HT-29 (cell line): ENCODE measurements at regions not wholly inside any gene's neighbourhood (a gene's known extent, or its start where the extent isn't known, plus 50 kb on each side); places are given as distances from the start of the nearest gene placed in this dataset.

Source experiments
- DNase-seq: peaks from one replicate; pipeline ENCODE4 v3.0.0-alpha.2; 2015; ENCODE audit warnings: low spot score

GRCh38 chr16:86016201-86016965, 117.4 kb downstream of the IRF8 start:
- DNase-seq, result peak; percentile 54

GRCh38 chr16:86018071-86018470, 119.1 kb downstream of the IRF8 start:
- DNase-seq, result no peak

GRCh38 chr16:86018487-86018886, 119.5 kb downstream of the IRF8 start:
- DNase-seq, result no peak

DNA sequence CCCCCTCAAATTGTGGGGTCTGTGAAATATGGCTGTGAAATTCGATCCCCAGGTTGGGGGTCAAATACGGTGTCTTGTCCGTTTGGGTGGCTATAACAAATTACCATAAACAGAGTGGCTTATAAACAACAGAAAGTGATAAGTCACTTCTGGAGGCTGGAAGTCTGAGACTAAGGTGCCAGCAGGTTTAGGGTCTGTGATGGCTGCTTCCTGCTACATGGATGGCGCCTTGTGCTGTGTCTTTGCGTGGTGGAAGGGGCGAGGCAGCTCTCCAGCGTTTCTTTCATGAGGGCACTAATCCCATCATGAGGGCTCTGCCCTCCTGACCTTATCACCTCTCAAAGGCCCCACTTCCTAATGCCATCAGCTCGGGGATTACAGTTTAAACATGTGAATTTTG, 120.0 kb downstream of the IRF8 start:
- no peak for DNase-seq

- no peak for DNase-seq
Measured at GRCh38 chr16:86019446-86020047, 120.6 kb downstream of the IRF8 start.

GRCh38 chr16:86020971-86021370, 122.0 kb downstream of the IRF8 start:
- DNase-seq, result no peak

GRCh38 chr16:86022381-86022960, 123.5 kb downstream of the IRF8 start:
- no peak for DNase-seq

- DNase-seq, result no peak
Measured at GRCh38 chr16:86024210-86024609, 125.2 kb downstream of the IRF8 start.

DNA sequence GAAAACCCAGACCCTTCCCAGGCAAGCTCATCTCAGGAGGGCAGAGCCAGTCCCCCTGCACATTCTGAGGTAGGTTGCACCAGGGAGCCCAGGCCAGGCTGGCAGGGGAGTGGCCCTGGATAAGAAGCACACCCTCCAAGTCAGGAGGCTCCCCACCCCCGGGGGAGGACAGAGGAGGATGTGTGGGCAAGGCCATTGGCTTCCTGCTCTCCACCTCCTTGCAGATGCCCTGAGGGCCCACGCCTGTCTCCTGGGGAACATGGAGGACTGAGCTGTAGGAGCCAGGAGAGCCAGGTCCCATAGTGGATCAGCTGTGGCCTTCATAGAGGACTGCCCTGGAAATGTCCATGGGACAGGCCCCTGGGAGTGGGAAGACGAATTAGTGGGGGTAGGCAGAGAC, 126.7 kb downstream of the IRF8 start:
- DNase-seq, result no peak

DNA sequence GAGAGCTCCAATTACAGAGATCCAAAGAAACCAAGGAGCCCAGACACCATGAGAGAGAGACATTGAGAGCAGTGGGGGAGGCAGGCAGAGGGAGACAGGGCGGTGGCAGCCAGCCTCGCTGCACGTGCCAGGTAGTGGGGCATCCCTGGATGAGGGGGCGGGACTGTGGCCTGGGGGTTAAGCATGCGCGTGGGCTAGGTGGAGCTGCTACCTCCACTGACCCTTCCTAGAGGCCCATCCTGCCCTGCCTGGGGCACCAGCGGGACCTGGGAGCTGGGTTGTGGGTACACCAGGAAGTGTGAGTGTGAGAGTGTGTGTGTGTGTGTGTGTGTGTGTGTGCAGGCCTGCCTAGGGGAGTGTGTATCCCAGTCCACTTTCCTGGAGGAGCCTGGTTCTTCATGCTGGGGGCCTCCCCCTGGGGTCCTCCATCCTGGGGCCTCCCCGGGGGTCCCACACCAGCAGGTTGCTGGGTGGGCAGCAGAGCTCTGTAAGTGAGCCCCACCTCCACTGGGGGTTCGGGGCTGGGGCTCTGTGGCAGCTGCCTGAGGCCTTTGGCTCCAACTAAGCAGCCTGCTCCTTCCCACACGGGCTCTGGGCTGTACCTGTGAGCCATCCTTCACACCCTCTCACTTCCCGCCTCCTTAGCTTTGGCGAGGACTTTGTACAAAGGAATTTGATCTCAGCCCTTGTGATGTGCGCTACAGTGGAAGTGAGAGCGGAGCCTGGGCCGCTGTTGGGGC, 127.4 kb downstream of the IRF8 start:
- DNase-seq, result no peak

DNA sequence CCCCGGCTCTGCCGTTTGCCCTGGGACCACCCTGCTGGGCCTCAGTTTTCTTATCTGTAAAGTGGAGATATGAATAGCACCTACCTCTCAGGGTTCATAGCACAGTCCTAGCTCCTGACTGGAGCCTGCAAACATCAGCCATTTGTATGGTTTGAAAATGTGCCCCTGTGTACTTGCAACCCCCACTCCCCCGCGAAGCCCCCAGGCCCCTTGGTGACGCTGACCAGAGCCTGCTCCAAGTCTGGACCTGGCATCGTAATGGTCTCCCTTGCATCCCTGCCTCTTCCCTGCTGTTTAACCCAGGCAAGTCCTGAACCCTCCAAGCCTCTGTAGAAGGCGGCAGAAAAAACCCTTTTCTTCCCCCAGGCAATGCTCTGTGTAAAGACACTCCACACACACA, 128.0 kb downstream of the IRF8 start:
- DNase-seq, result no peak

DNA sequence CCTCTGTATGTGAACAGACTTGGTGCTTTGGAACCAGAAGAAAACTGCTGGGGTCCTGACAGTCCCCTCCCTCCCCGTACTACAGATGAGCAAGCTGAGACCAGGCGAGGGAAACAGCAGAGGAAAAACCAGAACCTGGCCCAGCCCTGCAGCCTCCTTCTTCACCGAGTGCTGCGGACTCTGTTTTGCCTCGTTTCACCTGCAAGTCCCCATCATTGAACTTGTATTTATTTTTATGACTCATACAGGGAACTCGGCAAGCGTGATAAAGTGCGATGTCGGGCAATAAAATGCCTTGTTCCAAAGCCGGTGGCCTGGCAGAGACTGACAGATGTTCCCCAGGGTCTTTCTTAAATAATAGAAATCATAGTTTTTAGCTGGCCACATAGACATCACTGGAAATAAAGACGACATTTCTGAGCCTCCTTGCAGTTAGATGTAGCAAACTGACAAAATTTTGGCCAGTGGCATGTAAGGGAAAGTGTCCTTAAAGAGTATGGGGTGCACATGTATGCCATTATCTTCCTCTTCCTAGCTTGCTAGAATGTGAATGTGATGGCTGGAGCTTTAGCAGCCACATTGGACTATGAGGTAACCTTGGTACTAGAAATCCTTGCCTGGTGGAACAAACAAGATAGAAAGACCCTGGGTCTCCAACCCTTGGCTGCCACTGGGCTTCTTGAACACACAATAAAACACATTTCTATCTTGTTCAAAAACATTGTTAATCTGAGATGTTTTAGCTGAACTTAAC, 128.6 kb downstream of the IRF8 start:
- peak; percentile 39 for DNase-seq

DNA sequence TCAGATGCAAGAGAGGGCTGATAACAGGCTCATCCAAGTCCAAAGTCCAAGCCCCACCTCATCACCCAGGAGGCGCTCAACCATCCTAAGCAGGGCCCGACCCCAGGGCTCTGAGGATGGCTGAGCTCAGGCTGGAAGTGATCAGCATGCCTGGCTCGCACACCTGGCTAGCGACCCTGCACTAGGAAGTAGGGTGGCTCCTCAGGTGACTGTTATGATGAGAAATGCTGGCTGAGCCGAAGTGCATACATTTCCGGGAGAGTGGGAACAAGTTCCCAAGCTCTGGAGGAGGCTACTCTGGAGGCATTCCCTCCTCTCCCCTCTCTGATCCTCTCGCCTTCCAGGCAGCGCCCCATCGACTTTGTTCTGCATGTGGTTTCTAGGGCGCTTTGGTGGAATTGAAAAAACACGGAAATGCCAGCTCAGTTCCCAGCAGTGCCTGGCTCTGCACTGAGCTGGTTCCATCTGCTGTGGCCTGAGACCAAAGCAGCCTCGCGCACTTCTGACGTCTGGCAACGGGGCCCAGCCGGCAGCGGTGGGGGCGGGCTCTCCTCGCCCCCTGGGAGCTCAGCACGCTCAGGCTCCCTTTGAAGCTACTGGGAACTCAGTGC, 130.3 kb downstream of the IRF8 start:
- no peak for DNase-seq

DNA sequence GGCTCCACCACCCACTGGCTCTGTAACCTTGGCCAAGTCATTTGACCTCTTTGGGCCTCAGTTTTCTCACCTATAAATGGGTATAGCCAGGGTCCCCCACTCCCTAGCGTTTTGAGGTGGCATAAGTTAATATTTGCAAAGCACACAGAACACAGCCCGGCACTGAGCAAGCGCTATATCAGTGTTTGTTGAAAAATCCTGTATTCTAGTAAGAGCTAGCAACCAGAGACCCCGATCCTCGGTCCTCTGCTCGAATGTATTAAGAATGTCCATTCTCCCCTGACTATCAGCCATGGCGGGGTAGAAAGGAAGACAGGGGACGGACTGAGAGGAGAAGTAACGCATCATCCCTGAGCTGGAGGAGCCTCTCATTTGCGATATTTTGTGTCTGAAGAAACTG, 131.2 kb downstream of the IRF8 start:
- no peak for DNase-seq

DNA sequence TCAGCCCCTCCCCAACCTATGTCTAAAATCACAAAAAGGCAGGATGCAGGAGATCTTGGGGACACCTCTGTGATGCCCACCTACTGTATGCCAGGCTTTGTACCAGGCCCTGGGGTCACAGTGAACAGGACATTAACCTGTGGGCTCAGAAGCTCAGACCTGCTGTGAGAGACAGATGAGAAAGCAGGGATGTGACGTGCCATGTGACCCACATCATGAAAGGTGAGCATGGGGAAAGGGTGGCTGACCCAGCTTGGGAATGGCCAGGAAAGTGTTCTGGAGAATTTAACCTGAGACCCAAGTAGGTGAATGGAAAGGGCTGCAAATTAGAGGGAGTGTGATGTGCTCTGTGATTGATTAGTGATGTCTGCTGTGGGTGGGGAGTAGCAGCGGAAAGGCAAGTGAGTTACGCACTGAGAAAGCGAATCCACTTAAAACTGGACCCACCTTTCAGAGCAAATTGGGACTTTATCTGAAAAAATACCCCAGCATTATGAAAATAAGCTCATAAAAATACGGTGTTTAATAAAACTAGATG, 132.2 kb downstream of the IRF8 start:
- DNase-seq, result no peak

GRCh38 chr16:86033016-86033474, 134.1 kb downstream of the IRF8 start:
- DNase-seq, result no peak

- no peak for DNase-seq
Measured at GRCh38 chr16:86033971-86034370, 135.0 kb downstream of the IRF8 start.

GRCh38 chr16:86034421-86034919, 135.5 kb downstream of the IRF8 start:
- no peak for DNase-seq

DNA sequence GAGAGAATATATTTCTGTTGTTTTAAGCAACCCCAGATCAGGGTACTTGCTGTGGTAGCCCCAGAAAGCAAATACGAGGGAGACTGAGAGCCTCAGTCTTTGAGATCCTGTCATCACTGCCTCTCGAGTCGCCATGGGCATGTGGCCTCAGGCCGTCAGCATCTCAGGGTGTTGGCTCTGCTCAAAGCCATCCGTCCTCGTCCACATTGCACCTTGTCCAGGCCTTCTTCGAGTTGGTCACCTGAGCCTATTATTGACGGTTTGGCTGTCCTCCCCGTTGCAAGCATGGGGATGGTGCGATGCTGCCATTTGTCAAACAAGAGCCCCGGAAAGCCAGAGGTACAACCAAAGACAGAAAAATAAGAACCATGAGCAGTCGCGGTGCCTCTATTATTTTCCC, 136.9 kb downstream of the IRF8 start:
- DNase-seq, result no peak
